GM21381 (cell line): ENCODE measurements at regions not wholly inside any gene's neighbourhood (a gene's known extent, or its start where the extent isn't known, plus 50 kb on each side); places are given as distances from the start of the nearest gene placed in this dataset.
"Not testable (repeated sequence)": the region's sequence is repeated elsewhere in the genome, so short reads cannot be mapped to it uniquely, and the experiment has no call there.

Experiments used
- ATAC-seq: cut with Tn5 transposase; IDR thresholded peaks from one replicate; pipeline ENCODE4 v1.9.1; 2021; ENCODE audit warnings: mild to moderate bottlenecking, moderate library complexity; ENCODE audit not compliant: unreplicated experiment

DNA sequence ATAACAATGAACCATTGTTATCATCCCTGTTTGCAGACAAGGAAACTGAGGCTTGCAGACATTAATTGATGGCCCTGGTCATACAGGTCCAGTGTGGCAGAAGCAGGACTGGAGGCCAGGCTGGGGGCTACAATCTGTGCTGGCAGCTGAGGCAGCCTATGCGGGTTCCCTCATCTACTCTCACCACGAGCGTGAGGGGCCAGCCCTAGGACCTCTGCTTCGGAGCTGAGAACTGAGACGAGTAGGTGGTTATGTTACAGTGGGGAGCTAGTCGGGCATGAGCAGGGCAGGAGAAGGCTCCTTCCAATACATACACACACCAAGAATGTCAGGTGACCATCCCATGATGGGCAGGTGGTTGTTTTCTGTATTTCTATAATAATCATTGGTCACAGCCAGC is 82.2 kb upstream of the ASB18 start:
- ATAC-seq, result no peak

DNA sequence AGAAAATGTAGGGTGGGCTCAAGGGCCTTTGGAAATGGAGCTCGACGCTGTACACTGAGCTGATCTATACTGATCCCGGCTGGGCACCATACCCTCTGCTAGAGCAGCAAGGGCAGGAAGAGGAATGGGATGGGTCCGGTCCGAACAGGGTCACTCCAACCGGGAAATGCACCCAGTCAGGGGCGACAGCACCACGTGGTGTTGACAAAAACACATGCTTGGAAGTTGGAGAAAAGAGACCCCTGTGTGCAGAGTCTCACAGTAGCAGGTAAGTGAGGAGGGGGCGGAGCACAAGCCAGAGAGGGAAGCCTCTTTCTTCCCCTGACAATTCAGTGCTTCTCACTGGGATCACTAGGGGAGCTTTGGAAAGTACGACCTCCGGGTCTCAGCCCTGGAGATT is 84.1 kb upstream of the ASB18 start:
- no peak for ATAC-seq

DNA sequence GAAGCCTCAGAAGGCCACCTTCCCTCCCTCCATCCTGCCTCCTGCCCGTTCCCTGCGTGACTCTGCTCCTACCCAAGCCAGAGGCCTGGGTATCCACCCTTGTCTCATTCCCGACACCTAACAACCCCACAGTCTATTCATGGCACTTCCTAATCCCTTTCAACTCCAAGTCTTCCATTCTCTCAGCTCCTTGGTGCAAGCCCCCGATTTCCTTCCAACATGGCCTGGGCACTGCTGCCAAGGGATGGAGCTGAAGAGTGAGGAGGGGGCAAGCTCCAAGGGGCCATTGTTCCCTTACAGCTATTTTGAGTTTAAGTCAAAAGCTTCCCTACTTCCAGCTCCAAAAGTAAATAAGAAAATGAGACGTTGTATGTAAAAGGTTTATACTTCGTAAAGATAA is 84.8 kb upstream of the ASB18 start:
- no peak for ATAC-seq

DNA sequence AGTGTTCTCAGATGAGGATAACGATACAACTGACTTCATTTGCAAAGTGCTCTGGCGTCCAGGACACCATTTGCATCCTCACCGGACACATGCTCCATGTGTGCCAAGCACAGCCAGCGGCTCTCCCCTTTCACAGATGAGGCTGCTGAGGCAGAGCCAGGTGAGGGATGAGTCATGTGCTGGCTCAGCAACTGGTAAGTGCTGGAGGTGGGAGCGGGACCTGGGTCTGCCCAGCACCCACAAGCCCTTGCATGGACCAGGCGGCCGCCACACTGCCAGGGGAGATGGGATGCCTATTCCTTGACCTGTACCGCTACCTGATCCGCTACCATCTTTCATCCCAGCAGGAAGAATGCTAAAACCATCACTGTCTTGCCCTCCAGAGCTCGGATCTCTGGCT is 86.2 kb upstream of the ASB18 start:
- no peak for ATAC-seq

- ATAC-seq, result no peak
Measured at GRCh38 chr2:236351966-236352525, 87.8 kb upstream of the ASB18 start.

GRCh38 chr2:236352761-236353593 is 88.8 kb upstream of the ASB18 start:
- ATAC-seq, result no peak

GRCh38 chr2:236353594-236353942 is 89.4 kb upstream of the ASB18 start:
- no peak for ATAC-seq

GRCh38 chr2:236354056-236354940 is 90.1 kb upstream of the ASB18 start:
- no peak for ATAC-seq

DNA sequence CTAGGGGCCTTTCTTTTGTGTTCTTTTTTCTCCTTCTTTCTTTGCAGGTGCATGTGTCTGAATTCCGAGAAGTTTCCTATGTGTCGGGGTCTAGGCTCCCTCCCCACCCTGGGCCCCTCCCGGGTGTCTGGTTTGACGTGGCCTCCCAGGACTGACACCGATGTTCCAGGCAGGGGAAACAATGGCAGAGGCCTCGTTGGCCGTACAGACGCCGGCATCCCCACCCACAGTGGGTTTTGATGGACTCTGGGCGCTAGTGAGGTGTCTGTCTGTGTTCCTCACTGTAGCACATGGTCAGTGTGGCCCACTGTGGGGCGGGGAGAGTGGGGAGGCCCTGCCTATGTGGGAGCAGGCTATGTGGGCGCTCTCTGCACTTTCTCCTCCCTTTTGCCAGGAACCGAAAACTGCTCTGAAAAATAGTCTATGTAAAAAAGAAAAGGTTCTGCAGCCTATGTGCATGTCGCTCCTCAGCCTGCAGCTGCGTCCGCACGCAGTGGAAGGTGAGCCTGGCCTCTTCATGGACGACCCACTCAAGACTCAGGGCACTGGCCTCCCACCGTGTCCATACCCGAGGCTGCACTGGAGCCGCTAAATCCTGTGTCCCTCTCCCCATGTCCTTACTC is 90.9 kb upstream of the ASB18 start:
- no peak for ATAC-seq

GRCh38 chr2:236355911-236356310 is 91.7 kb upstream of the ASB18 start:
- no peak for ATAC-seq

DNA sequence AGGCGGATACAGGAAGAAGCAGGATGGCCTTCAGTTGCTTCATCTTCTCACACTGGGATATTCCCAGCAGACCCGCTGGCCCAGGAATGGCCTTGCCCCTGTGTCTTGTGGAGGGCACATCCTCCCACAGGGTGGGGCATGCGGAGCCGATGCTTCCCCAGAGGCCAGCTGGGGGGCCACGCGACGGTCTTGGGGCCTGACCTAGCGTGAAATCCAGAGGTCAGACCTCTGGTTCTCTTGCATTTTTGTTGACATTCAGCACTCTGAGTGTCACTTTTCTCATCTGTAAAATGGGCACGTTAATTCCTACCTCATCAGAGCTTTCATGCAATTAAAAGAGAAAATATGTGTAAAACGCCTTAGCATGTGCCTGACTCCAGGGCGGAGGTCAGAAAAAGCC is 92.1 kb upstream of the ASB18 start:
- ATAC-seq, result not testable (repeated sequence)

GRCh38 chr2:236358482-236358881 is 94.3 kb upstream of the ASB18 start:
- not testable (repeated sequence) for ATAC-seq

DNA sequence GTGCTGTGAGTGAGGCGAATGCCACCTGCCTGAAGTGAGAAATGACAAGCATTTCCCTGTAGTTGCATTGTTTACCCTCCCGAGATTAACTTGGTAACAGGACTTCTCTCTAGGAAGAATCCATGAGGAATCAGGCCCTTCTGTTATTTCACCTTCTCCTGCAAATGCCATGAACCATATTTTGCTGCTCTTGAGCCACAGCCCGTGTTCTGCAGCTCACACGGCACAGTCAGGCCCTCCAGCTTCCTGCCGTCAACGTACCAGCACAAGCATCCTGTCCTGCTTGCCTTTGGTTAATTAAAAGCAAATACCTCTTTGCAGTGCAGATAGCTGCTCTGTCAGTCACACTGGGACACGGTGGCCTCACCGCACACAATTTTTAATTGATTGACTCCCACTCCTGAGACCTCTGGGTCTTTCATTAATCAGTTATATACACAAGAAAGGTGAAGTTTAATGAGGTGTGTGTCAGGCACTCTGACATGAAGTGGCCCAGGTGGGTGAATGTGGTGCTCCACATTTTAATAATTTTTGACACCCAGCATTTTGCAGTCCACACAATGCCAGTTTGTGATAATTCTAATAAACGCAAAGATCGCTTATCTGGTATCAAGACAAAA is 95.3 kb upstream of the ASB18 start:
- ATAC-seq, result no peak

DNA sequence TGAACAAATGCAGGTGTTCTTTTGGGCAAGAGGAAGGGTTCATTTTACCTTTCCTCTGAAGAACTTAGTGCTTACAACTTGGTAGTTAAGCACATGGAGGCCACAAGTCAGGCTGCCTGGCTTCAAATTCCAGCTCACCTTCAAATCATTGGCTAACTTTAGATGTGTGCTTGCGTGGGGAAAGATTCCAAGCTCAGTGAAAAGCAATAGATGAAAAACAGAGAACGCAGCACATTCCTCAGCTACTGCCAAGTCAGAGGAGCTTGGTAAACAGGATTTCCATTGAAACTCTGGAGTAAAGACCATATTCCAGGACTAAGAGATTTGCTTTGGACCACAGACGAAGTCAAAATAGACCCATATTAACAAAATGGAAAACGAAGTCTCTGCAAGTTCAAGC is 96.3 kb upstream of the ASB18 start:
- ATAC-seq, result no peak

- ATAC-seq, result no peak
Measured at GRCh38 chr2:236363711-236364277, 99.6 kb upstream of the ASB18 start.

DNA sequence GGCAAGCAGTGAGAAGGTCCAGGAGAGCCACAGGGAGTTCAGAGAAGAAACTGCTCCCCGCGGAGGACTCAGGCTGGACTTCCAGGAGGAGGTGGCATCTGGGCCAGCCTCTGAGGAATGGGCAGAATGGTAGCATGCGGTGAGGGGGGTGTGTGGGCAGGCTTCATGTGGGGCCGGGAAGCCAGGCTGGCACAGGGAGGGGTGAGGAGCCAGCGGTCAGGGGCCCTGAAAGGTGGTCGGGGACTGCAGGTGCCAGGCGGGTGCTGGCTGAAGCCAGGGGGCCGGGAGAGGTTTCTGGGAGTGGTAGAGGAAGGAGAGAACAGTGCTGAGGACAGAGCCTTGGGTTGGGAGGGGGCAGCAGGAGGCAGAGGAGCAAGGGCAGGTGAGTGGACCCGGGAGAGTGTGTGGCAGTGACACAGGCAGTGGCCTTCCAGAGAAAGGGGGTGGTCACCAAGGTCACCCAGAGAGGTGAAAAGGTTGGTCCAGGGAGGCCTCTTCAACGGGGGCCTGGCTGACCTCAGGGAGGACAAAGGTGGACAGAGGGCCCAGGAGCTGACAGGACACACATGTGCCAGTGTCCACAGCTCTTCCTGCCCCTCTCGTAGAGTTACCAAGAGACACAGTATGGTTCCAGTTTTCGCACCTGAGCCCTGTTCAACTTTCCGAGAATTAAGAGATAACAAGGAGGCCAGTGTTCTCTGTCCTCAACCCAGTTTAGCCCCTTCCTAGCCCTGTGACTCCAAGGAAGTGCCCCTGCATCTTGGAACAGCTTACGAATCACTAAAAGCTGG is 101.2 kb upstream of the ASB18 start:
- ATAC-seq, result no peak

DNA sequence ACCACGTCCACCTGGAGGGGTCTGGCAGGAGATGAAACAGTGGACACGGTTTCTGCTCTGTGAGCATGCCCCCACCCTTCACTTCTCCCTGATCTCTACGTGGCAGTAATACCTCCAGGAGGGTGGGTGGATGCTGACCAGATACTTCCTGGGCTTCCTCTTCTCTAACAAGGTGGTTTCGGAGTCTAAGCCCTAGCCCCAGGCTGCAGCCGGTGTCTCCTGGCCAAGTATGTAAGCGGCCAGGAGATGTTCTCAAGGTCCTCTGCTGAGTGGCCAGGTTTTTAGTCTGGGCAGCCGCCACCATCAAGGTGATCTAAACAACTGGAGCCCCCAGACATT is 101.8 kb upstream of the ASB18 start:
- no peak for ATAC-seq

DNA sequence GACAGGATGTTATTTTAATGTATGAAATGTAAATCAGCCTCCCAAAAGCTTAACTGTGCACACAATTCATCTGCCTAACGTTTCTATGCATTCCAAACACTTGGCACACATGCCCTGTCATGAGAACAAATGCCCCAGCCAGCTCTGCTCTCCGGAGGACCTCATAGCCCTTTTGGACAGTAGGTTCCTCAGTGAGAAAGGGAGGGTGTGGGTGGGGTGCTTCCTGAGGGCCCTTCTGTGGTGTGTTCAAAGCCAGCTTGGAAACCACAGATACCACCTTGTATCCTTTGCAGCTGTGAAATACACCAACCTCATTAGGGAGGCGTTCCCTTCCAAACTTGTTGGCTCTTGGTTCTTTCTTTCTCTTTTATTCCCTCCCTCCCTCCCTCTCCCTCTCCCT is 102.2 kb upstream of the ASB18 start:
- no peak for ATAC-seq

- no peak for ATAC-seq
Measured at GRCh38 chr2:236367506-236368289, 103.5 kb upstream of the ASB18 start.
